Caco-2 (cell line): ENCODE measurements at regions not wholly inside any gene's neighbourhood (a gene's known extent, or its start where the extent isn't known, plus 50 kb on each side); places are given as distances from the start of the nearest gene placed in this dataset.

Source experiments
- BruUV-seq: library from RNA; stranded (reverse); fragments of 400-500 nt; replicated peaks from 2 replicates; lab custom pipeline; 2021; lab: Mats Ljungman, UMichigan
- CTCF ChIA-PET: fragments of 300-600 bp; sonication (Branson Sonifier 250); formaldehyde crosslinking; loops from one replicate; lab custom pipeline; 2022; ENCODE audit warnings: antibody characterized with exemption; lab: Charles Lee
- POLR2A ChIA-PET: fragments of 300-600 bp; sonication (Branson Sonifier 250); formaldehyde crosslinking; loops from one replicate; lab custom pipeline; 2022; ENCODE audit warnings: antibody characterized with exemption; lab: Charles Lee
- DNase-seq, 2 experiments: peaks; one replicate each; pipeline versions ENCODE4 v3.0.0 to v3.0.0-alpha.2; 2020 to 2022
- H3K27me3 ChIP-seq: replicated peaks from 2 replicates; pipeline ENCODE4 v1.6.0; 2011; ENCODE audit warnings: low read length; ENCODE audit not compliant: control insufficient read depth, insufficient read depth
- H3K36me3 ChIP-seq: 2 replicates; pipeline ENCODE4 v1.5.1; 2011; ENCODE audit warnings: low read length; ENCODE audit not compliant: control insufficient read depth, insufficient read depth
- H3K4me1 ChIP-seq: fragments of 250-450 bp; sonication (Bioruptor Pico); 2 replicates; pipeline ENCODE4 v1.5.1; 2020; ENCODE audit warnings: mild to moderate bottlenecking
- H3K4me3 ChIP-seq: 2 replicates; pipeline ENCODE4 v1.5.1; 2011; ENCODE audit warnings: low read depth, mild to moderate bottlenecking, control low read depth, low read length
- H3K9me3 ChIP-seq: fragments of 250-450 bp; sonication (Bioruptor Pico); 2 replicates; pipeline ENCODE4 v1.5.1; 2020; ENCODE audit warnings: mild to moderate bottlenecking, moderate library complexity
- H3K27ac Mint-ChIP-seq: one replicate; pipeline ENCODE4 v1.8.0; 2022; ENCODE audit warnings: mixed read lengths; ENCODE audit not compliant: unreplicated experiment
- H3K27me3 Mint-ChIP-seq: one replicate; pipeline ENCODE4 v1.8.0; 2022; ENCODE audit warnings: mixed read lengths; ENCODE audit not compliant: insufficient read depth, unreplicated experiment
- H3K36me3 Mint-ChIP-seq: one replicate; pipeline ENCODE4 v1.8.0; 2022; ENCODE audit warnings: mild to moderate bottlenecking, mixed read lengths; ENCODE audit not compliant: insufficient read depth, unreplicated experiment
- H3K4me1 Mint-ChIP-seq: one replicate; pipeline ENCODE4 v1.8.0; 2022; ENCODE audit warnings: low read depth, mixed read lengths; ENCODE audit not compliant: unreplicated experiment
- H3K4me3 Mint-ChIP-seq: one replicate; pipeline ENCODE4 v1.8.0; 2022; ENCODE audit warnings: mild to moderate bottlenecking, moderate library complexity, mixed read lengths; ENCODE audit not compliant: unreplicated experiment
- H3K9me3 Mint-ChIP-seq: one replicate; pipeline ENCODE4 v1.8.0; 2022; ENCODE audit warnings: mixed read lengths; ENCODE audit not compliant: unreplicated experiment
- intact Hi-C: fragments of 100-400 bp; cut with micrococcal nuclease; formaldehyde crosslinking; loops from one replicate; pipeline ENCODE4 v1.10.0; 2022; ENCODE audit not compliant: unreplicated experiment
- TF ChIP-seq, protein P1 (sequence below), 2 experiments: fragments of 200-600 bp in 1 of 2; IDR thresholded peaks; 1 replicate in 1 of 2; 2 replicates in 1 of 2; pipeline versions ENCODE4 v1.5.1 to v1.8.0; 2011 to 2022; ENCODE audit warnings: antibody characterized with exemption in 1 of 2, control low read depth in 1 of 2, inconsistent platforms in 1 of 2, low read depth in 1 of 2, low read length in 1 of 2, mild to moderate bottlenecking in 1 of 2, moderate library complexity in 1 of 2; ENCODE audit not compliant: insufficient read depth in 1 of 2, severe bottlenecking in 1 of 2, unreplicated experiment in 1 of 2

DNA sequence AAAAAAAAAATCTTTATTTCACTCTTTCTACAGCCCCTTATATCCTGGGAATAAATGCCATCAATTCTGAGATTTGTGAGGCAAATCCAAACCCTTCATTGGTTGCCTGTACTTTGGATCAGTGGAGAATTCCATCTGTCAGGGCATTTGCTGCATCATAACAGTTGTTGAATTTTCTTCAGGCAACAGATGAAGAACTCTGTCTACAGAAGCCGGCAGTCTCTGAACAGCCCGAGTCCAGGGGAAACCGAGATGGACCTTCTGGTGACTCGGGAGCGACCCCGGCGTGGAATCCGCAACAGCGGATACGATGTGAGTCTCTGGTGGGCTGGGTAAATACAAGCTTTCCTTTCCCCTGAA, 82.3 kb downstream of the C11orf91 start:
- no peak overlapping the region for H3K4me3 Mint-ChIP-seq
- TF ChIP-seq, protein P1, sequence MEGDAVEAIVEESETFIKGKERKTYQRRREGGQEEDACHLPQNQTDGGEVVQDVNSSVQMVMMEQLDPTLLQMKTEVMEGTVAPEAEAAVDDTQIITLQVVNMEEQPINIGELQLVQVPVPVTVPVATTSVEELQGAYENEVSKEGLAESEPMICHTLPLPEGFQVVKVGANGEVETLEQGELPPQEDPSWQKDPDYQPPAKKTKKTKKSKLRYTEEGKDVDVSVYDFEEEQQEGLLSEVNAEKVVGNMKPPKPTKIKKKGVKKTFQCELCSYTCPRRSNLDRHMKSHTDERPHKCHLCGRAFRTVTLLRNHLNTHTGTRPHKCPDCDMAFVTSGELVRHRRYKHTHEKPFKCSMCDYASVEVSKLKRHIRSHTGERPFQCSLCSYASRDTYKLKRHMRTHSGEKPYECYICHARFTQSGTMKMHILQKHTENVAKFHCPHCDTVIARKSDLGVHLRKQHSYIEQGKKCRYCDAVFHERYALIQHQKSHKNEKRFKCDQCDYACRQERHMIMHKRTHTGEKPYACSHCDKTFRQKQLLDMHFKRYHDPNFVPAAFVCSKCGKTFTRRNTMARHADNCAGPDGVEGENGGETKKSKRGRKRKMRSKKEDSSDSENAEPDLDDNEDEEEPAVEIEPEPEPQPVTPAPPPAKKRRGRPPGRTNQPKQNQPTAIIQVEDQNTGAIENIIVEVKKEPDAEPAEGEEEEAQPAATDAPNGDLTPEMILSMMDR (IDR thresholded peaks at IDR 0.05; ENCODE audit: insufficient read depth in 1 of 2, low read depth in 1 of 2, low read length in 1 of 2, severe bottlenecking in 1 of 2, unreplicated experiment in 1 of 2), result no peak
- POLR2A ChIA-PET, result no interaction called here
- intact Hi-C loops, result no loop called here
- CTCF ChIA-PET, result no interaction called here
- H3K27me3 Mint-ChIP-seq, result peaks cover 10% of the 10 kb centered on the region
- no peaks in the 10 kb centered on the region for H3K36me3 ChIP-seq
- no peaks in the 10 kb centered on the region for H3K9me3 Mint-ChIP-seq
- H3K9me3 ChIP-seq, result no peaks in the 10 kb centered on the region
- no peaks in the 10 kb centered on the region for H3K4me1 Mint-ChIP-seq
- no peak overlapping the region for H3K27ac Mint-ChIP-seq
- no peaks in the 10 kb centered on the region for H3K27me3 ChIP-seq
- no peaks in the 10 kb centered on the region for H3K4me1 ChIP-seq
- no TSS peak for BruUV-seq
- H3K4me3 ChIP-seq, result no peak overlapping the region
- no peaks in the 10 kb centered on the region for H3K36me3 Mint-ChIP-seq
- no peak for DNase-seq

- POLR2A ChIA-PET, result no interaction called here
These were observed 82.8 kb downstream of the C11orf91 start for GRCh38 chr11:33617672-33618350.

GRCh38 chr11:33616552-33616951, 84.1 kb downstream of the C11orf91 start:
- peaks cover 8% of the 10 kb centered on the region for H3K27me3 Mint-ChIP-seq
- DNase-seq, result no peak
- no peaks in the 10 kb centered on the region for H3K9me3 Mint-ChIP-seq
- H3K4me3 Mint-ChIP-seq, result no peak overlapping the region
- no peaks in the 10 kb centered on the region for H3K9me3 ChIP-seq
- no peaks in the 10 kb centered on the region for H3K4me1 Mint-ChIP-seq
- POLR2A ChIA-PET, result no interaction called here
- intact Hi-C loops, result no loop called here
- H3K4me1 ChIP-seq, result no peaks in the 10 kb centered on the region
- no peak overlapping the region for H3K27ac Mint-ChIP-seq
- no peaks in the 10 kb centered on the region for H3K36me3 ChIP-seq
- H3K4me3 ChIP-seq, result no peak overlapping the region
- no TSS peak for BruUV-seq
- CTCF ChIA-PET, result no interaction called here
- TF ChIP-seq, protein P1 (IDR thresholded peaks at IDR 0.05; ENCODE audit: insufficient read depth in 1 of 2, low read depth in 1 of 2, low read length in 1 of 2, severe bottlenecking in 1 of 2, unreplicated experiment in 1 of 2), result no peak
- H3K36me3 Mint-ChIP-seq, result no peaks in the 10 kb centered on the region
- H3K27me3 ChIP-seq, result no peaks in the 10 kb centered on the region

More at GRCh38 chr11:33617672-33618350, 82.8 kb downstream of the C11orf91 start:
- CTCF ChIA-PET, result no interaction called here
- TF ChIP-seq, protein P1 (IDR thresholded peaks at IDR 0.05; ENCODE audit: insufficient read depth in 1 of 2, low read depth in 1 of 2, low read length in 1 of 2, severe bottlenecking in 1 of 2, unreplicated experiment in 1 of 2), result no peak
- Histone ChIP-seq H3K4me3 (no peak overlapping the region), H3K9me3 (no peaks in the 10 kb centered on the region), H3K36me3 (no peaks in the 10 kb centered on the region), H3K27me3 (no peaks in the 10 kb centered on the region), H3K4me1 (no peaks in the 10 kb centered on the region)
- Mint-ChIP-seq H3K9me3 (no peaks in the 10 kb centered on the region), H3K27me3 (peaks cover 10% of the 10 kb centered on the region), H3K4me3 (no peak overlapping the region), H3K27ac (no peak overlapping the region), H3K36me3 (no peaks in the 10 kb centered on the region), H3K4me1 (no peaks in the 10 kb centered on the region)
- BruUV-seq, result no TSS peak
- intact Hi-C loops, result no loop called here
- DNase-seq, result no peak
